ENCODE measurements at regions not wholly inside any gene's neighbourhood (a gene's known extent, or its start where the extent isn't known, plus 50 kb on each side); places are given as distances from the start of the nearest gene placed in this dataset.
A peak's percentile ranks its signal among the peaks of the same experiment; 100 is the strongest.

DNA sequence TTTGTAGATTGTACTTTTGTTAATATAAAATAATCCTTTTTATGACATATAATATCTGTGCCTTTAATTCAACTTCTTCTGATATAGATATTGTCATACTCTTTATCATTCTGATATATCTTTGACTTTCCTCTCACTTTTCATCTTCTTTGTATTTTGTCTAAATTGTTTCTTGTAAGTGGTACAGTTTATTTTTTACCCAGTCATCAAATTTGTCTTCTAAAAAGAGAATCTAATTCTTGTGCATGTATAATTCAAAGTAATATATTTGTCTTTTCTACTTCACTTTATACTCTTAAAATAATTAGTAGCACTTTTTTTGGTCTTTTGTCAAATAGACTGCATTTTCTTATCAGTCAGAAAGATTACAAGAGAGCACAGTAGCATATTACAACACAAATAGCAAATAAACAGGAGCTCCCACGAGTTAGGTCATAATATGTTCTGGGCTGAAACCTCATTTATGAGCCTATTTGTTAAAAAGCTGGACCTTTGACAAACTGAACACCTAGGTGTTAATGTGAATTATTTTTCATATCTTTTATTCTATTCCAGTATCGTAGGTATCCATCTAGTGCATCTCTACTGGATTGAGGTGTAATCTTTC is 379.7 kb upstream of the B3GALT2 start:
- no peak for DNase-seq

GRCh38 chr1:193562121-193562520 is 375.7 kb upstream of the B3GALT2 start:
- DNase-seq = no peak

DNA sequence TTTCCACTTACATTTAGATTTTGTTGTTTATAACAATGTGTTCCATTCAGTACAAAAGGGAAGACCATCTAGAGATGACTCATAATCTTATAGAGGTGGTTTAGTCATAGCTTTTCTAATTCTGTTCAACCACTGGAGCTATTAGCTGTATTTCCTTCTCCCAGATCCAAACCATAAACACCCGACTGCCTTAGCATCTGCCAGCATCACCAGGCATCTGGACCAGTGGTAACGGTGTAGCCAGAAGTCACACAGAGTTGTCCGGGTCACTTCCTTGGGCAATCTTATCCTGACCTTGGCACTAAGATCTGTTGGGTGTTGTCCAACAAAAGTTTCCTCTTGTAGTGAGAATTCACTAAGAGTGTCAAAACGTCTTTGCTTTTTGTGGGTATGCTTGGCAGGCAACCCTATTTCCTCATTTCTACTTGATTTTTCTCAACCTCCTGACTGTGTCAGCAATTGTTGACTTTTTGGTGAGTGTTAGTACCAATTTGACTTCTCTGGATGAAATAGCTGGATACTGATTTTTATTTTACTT is 372.1 kb upstream of the B3GALT2 start:
- DNase-seq = peak; percentile 77

DNA sequence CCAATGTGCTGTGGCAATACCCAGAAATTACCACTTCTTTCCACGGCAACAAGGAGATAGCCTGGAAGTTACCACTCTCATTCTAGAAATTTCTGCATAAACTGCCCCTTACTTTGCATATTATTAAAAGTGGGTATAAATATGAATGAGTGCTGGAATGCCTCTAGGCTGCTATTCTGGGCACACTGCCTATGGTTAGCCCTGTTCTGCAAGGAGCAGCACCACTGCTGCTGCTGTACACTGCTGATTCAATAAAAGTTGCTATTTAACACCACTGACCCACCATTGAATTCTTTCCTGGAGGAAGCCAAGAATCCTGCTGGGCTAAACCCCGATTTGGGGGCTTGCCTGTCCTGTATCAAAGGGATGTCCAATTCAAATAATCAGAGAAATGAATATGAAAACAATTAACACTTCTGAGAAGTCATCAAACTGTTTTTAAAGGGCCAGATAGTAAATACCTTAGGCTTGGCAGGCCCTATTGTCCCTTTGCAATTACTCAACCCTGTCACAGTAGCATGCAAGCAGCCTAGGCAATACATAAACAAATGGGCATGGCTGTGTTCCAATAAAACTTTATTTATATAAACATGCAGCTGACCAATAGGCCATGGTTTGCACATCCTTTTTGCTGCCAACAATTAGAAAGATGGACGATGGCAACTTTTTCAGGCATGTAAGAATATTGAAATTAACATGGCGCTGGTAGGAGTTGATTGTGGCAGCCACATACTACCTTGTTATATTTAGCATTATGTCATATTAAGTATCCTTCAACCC is 369.4 kb upstream of the B3GALT2 start:
- DNase-seq = no peak

DNA sequence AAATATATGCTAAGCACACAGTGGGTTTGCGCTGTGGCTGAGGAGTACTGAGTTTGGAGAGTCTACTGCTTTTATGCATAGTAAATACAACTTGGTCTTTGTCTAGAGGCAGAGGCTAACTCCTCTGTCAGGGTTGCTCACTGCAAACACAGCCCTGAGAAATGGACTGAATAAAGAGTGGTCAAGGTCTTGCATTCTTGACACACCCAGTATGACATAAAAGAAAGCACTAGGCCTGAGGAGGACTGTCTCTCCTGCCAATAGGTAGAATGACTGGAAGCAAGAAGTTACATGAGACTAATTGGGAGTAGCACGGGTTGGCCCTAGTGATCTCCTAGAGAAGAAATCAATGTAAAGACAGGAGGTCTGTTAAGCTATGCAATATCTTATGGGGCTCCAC is 367.2 kb upstream of the B3GALT2 start:
- no peak for DNase-seq

DNA sequence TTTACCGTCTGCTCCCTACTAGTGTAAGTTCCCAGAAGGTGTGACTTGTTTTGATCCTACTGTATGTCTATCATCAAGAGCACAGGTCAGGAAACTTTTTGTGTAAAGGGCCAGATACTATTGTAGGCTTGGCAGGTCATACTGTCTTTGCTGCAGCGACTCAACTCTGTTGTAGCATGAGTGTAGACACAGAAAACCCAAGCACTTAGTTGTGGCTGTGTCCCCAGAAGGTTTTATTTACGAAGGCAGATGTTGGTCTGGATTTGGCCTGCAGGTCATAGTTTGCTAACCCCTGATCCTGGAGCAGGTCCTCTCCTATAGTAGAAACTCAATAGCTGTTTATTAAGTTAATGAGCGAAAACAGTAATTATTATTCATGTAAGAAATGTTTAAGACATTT is 365.9 kb upstream of the B3GALT2 start:
- no peak for DNase-seq

- no peak for DNase-seq
Measured at GRCh38 chr1:193549081-193549480, 362.7 kb upstream of the B3GALT2 start.

- DNase-seq = no peak
Measured at GRCh38 chr1:193545171-193545570, 358.8 kb upstream of the B3GALT2 start.

- peak; percentile 53 for DNase-seq
Measured at GRCh38 chr1:193543259-193543658, 356.8 kb upstream of the B3GALT2 start.

DNA sequence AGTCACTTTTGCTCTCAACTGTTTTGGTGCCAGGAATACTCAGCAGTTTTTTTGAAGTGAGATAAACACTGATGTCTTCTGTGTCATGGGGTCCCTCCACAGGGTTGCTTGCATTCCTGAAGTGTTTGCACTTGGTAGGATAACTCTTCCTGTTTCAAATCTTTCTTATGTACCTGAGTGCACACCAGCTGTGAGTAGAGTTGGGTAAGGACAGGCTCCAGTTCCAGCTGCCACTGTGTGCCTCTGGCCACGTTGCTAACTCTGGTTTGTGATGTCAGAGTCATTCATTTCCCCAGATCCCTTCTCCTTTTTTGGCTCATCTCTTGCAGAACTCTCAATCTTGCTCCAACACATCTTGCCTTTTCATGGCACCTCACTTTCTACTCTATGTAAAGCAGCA is 356.3 kb upstream of the B3GALT2 start:
- peak; percentile 7 for DNase-seq

GRCh38 chr1:193540511-193540910 is 354.1 kb upstream of the B3GALT2 start:
- no peak for DNase-seq

GRCh38 chr1:193539731-193540459 is 353.5 kb upstream of the B3GALT2 start:
- DNase-seq = no peak

DNA sequence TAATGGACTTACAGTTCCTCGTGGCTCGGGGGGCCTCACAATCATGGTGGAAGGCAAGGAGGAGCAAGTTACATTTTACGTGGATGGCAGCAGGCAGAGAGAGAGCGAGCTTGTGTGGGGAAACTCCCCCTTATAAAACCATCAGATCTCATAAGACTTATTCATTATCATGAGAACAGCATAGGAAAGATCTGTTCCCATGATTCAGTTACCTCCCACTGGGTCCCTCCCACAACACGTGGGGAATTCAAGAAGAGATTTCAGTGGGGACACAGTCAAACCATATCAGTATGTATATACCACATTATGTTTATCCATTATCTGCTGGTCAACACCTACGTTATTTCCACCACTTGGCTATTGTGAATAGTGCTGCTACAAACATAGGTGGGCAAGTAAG is 352.3 kb upstream of the B3GALT2 start:
- DNase-seq = no peak

GRCh38 chr1:193538003-193538354 is 351.6 kb upstream of the B3GALT2 start:
- DNase-seq = no peak

DNA sequence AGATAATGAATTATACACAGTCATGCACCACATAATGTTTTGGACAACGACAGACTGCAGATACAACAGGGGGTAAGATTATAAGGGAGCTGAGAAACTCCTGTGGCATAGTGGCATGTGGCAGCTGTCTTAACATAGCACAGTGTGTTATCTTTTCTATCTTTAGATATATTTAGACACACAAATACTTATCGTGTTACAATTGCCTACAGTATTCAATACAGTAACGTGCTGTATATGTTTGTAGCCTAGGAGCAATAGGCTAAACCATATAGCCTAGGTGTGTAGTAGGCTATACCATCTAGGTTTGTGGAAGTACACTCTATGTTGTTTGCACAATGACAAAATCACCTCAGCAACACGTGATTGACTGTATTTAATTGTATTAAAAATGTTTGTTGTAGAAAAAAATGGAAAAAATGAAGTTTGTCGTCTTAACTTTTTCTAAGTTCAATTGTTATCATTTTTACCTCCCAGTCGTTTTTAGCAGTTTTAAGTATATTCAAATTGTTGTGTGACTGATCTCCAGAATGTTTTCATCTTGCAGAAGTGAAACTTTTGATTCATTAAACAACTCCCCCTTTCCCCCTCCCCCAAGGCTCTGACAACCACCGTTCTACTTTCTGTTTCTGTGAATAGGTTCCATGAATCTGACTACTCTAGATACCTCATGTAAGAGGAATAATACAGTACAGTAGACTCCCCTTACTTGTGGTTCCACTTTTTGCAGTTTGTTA is 351.0 kb upstream of the B3GALT2 start:
- DNase-seq = no peak

DNA sequence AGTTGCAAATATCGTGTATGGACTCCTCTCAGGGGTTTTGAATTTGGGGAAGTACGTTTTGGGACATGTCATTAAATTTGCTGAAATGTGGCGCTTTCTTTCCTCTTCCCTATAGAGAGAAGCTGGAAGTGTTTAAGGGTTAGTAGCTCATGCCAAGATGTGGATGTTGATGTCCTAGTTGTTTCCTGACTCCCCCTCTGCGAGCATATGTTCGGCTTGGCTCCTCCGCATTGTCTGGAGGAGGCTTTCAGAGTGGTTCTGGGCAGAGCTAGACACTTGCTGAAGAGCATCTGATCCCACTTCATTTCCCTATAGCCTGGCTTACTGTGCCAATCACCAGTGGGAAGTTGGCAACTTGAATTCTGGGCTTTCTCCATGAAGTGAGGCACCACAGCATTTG is 347.4 kb upstream of the B3GALT2 start:
- DNase-seq = no peak

DNA sequence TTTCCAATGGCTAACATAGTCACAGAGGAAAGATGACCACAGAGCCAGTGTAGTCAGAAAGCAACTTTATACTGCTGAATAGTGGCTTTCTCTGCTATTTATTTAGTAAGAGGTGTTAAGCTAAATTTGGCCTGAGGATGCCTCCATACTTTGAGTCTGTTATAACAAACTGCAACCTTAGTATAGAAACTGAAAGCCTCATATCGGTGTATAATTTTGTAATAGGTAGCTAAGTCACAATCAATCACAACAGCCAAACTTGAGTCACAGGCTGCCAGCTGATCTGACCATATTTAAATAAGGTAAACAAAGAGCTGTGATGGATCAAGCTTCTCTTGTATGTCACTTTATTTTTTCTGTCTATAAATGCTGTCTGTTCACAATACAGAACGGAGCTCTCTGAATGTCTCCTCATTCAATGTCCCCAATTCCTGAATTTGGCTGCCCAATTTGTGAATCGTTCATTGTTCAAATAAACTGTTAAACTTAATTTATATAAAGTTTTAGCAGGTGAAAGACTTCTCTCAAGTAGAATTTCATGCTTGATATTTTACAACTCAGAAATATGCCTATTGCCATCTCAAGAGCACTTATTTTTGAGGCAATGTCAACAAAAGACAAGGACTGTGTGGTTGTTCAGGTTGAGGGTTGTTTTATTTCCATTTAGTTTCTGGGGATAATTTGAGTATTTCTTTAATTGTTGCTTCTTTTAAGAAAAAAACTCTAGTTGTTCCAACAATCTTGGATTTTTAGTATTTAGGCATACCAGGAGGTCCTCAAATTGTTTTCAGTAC is 339.7 kb upstream of the B3GALT2 start:
- no peak for DNase-seq

DNA sequence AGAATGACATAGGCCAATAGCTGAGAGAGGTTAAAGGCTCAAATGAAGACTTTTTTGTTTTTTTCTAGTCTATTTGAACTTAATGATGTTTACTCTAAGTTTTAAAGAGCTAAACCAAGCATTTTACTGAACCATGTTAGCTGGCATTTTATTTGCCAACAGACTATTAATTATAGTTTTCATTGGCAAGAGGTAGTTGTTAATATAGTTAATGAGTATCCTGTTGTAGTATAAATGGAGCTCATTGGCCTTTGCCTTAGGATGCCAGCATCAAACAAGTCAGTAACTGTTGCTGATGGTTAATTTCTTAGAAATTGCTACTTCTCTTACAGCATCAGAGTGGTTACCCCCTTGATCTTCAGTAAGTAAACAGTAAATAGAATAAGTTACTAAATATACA is 339.0 kb upstream of the B3GALT2 start:
- no peak for DNase-seq

DNA sequence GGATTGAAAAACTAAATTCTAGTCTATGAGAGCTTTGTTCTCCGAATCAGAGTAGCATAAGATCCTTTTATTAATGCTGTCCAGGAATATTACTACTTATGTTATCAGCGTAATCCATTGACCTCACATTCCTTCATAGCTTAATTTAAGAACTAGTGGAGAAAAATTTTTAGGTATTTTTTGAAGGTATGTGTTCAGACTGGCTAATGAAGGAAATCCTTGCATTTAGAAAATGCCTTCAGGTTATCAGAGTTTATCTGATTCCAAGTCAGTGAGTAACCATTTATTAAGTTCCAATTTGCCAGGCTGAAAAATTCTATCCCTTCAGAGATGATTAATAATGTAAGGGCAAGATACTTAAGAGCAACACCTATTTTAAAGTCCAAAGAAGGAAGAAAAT is 338.2 kb upstream of the B3GALT2 start:
- no peak for DNase-seq

GRCh38 chr1:193524021-193524420 is 337.6 kb upstream of the B3GALT2 start:
- no peak for DNase-seq

DNA sequence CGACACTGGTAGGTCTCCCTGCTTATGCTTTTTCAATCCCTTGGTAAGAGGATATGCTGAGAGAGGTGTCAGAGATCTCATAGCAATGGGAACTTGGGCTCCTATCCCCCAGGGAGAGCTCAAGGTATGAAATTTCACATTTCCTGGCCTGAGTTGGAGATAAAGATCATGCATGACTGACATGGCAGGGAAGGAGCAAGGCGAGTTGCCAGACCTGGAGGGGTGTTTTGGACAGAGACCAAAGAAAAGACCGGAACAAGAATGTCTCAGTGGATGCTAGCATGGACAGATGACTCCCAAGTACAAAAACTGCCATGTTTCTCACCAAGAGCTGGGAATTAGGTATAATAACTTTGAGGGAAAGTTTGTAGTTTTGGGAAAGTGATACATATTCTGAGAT is 334.1 kb upstream of the B3GALT2 start:
- DNase-seq = peak; percentile 12

DNA sequence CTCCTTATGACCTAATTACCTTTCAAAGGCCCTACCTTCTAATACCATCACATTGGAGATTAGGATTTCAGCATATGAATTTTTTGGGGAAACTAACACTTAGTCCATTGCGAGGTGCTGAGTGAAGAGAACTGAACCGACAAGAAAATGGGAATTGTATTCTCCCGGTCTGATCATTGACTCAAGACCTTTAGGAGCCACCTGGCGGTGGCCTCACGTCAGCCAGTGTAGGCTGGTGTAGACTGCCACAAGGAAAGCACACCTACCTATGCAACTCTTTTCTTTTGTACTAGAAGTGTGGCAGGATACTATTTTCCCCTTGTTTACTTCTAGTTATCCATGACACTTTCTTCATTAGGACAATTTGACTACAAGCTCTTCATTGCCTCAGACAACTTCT is 333.5 kb upstream of the B3GALT2 start:
- DNase-seq = no peak

Measured in fibroblast of skin of right biceps (primary cell).